ENCODE measurements at regions not wholly inside any gene's neighbourhood (a gene's known extent, or its start where the extent isn't known, plus 50 kb on each side); places are given as distances from the start of the nearest gene placed in this dataset.

GRCh38 chr18:10009321-10010144 is 95.7 kb downstream of the VAPA start:
- no peak overlapping the region for H3K4me3 Mint-ChIP-seq
- no peak overlapping the region for H3K27ac Mint-ChIP-seq
- ATAC-seq (replicated peaks in 1 of 2): no peak

GRCh38 chr18:10010611-10011015 is 96.8 kb downstream of the VAPA start:
- H3K27ac Mint-ChIP-seq: no peak overlapping the region

More at GRCh38 chr18:10009321-10010144, 95.7 kb downstream of the VAPA start:
- DNase-seq: no peak
- H3K36me3 Mint-ChIP-seq (ENCODE audit: insufficient read depth in 2 of 2): no peaks in the 10 kb centered on the region
- no peaks in the 10 kb centered on the region for H3K4me1 Mint-ChIP-seq (ENCODE audit: low read depth)
- no peaks in the 10 kb centered on the region for H3K27me3 Mint-ChIP-seq (ENCODE audit: low read depth)
- H3K9me3 Mint-ChIP-seq: no peaks in the 10 kb centered on the region

GRCh38 chr18:10011061-10011460 is 97.2 kb downstream of the VAPA start:
- Mint-ChIP-seq H3K36me3 (ENCODE audit: insufficient read depth in 2 of 2) (no peaks in the 10 kb centered on the region), H3K4me3 (no peak overlapping the region), H3K4me1 (ENCODE audit: low read depth) (no peaks in the 10 kb centered on the region), H3K9me3 (no peaks in the 10 kb centered on the region), H3K27me3 (ENCODE audit: low read depth) (no peaks in the 10 kb centered on the region), H3K27ac (no peak overlapping the region)
- no peak for ATAC-seq (replicated peaks in 1 of 2)
- DNase-seq: no peak

More at GRCh38 chr18:10010611-10011015, 96.8 kb downstream of the VAPA start:
- Mint-ChIP-seq H3K27me3 (ENCODE audit: low read depth) (no peaks in the 10 kb centered on the region), H3K36me3 (ENCODE audit: insufficient read depth in 2 of 2) (no peaks in the 10 kb centered on the region), H3K4me1 (ENCODE audit: low read depth) (no peaks in the 10 kb centered on the region), H3K4me3 (no peak overlapping the region), H3K9me3 (no peaks in the 10 kb centered on the region)
- ATAC-seq (replicated peaks in 1 of 2) (no peak), DNase-seq (no peak)

GRCh38 chr18:10011751-10012150 is 97.9 kb downstream of the VAPA start:
- no peak overlapping the region for H3K27ac Mint-ChIP-seq
- H3K9me3 Mint-ChIP-seq: no peaks in the 10 kb centered on the region
- no peaks in the 10 kb centered on the region for H3K27me3 Mint-ChIP-seq (ENCODE audit: low read depth)
- ATAC-seq (replicated peaks in 1 of 2): no peak
- H3K4me1 Mint-ChIP-seq (ENCODE audit: low read depth): no peaks in the 10 kb centered on the region
- H3K36me3 Mint-ChIP-seq (ENCODE audit: insufficient read depth in 2 of 2): no peaks in the 10 kb centered on the region
- DNase-seq: no peak
- no peak overlapping the region for H3K4me3 Mint-ChIP-seq

- ATAC-seq (replicated peaks in 1 of 2) (no peak), DNase-seq (no peak)
- Mint-ChIP-seq H3K4me1 (ENCODE audit: low read depth) (no peaks in the 10 kb centered on the region), H3K36me3 (ENCODE audit: insufficient read depth in 2 of 2) (no peaks in the 10 kb centered on the region), H3K4me3 (no peak overlapping the region), H3K9me3 (no peaks in the 10 kb centered on the region), H3K27ac (no peak overlapping the region), H3K27me3 (ENCODE audit: low read depth) (no peaks in the 10 kb centered on the region)
Observed at GRCh38 chr18:10012526-10012925, 98.7 kb downstream of the VAPA start.

- no peak overlapping the region for H3K27ac Mint-ChIP-seq
- no peak for ATAC-seq (replicated peaks in 1 of 2)
Observed at GRCh38 chr18:10013621-10014543, 100.1 kb downstream of the VAPA start.

GRCh38 chr18:10015288-10015701 is 101.5 kb downstream of the VAPA start:
- H3K4me3 Mint-ChIP-seq: no peak overlapping the region
- H3K4me1 Mint-ChIP-seq (ENCODE audit: low read depth): no peaks in the 10 kb centered on the region
- DNase-seq (no peak), ATAC-seq (replicated peaks in 1 of 2) (no peak)
- H3K36me3 Mint-ChIP-seq (ENCODE audit: insufficient read depth in 2 of 2): no peaks in the 10 kb centered on the region
- no peaks in the 10 kb centered on the region for H3K9me3 Mint-ChIP-seq
- H3K27ac Mint-ChIP-seq: no peak overlapping the region
- H3K27me3 Mint-ChIP-seq (ENCODE audit: low read depth): no peaks in the 10 kb centered on the region

More at GRCh38 chr18:10013621-10014543, 100.1 kb downstream of the VAPA start:
- no peak for DNase-seq
- Mint-ChIP-seq H3K4me1 (ENCODE audit: low read depth) (no peaks in the 10 kb centered on the region), H3K27me3 (ENCODE audit: low read depth) (no peaks in the 10 kb centered on the region), H3K4me3 (no peak overlapping the region), H3K36me3 (ENCODE audit: insufficient read depth in 2 of 2) (no peaks in the 10 kb centered on the region), H3K9me3 (no peaks in the 10 kb centered on the region)

- Mint-ChIP-seq H3K4me1 (ENCODE audit: low read depth) (no peaks in the 10 kb centered on the region), H3K27ac (no peak overlapping the region), H3K36me3 (ENCODE audit: insufficient read depth in 2 of 2) (no peaks in the 10 kb centered on the region), H3K9me3 (no peaks in the 10 kb centered on the region), H3K27me3 (ENCODE audit: low read depth) (no peaks in the 10 kb centered on the region), H3K4me3 (no peak overlapping the region)
- ATAC-seq (replicated peaks in 1 of 2) (no peak), DNase-seq (no peak)
Observed at GRCh38 chr18:10015941-10016819, 102.4 kb downstream of the VAPA start.

- DNase-seq (no peak), ATAC-seq (replicated peaks in 1 of 2) (no peak)
- no peaks in the 10 kb centered on the region for H3K27me3 Mint-ChIP-seq (ENCODE audit: low read depth)
- H3K4me1 Mint-ChIP-seq (ENCODE audit: low read depth): no peaks in the 10 kb centered on the region
- no peak overlapping the region for H3K27ac Mint-ChIP-seq
- H3K36me3 Mint-ChIP-seq (ENCODE audit: insufficient read depth in 2 of 2): no peaks in the 10 kb centered on the region
- H3K9me3 Mint-ChIP-seq: no peaks in the 10 kb centered on the region
- no peak overlapping the region for H3K4me3 Mint-ChIP-seq
Observed at GRCh38 chr18:10017043-10017442, 103.2 kb downstream of the VAPA start.

GRCh38 chr18:10018289-10018688 is 104.5 kb downstream of the VAPA start:
- Mint-ChIP-seq H3K27me3 (ENCODE audit: low read depth) (no peaks in the 10 kb centered on the region), H3K9me3 (no peaks in the 10 kb centered on the region), H3K36me3 (ENCODE audit: insufficient read depth in 2 of 2) (no peaks in the 10 kb centered on the region), H3K4me1 (ENCODE audit: low read depth) (no peaks in the 10 kb centered on the region), H3K27ac (no peak overlapping the region), H3K4me3 (no peak overlapping the region)
- DNase-seq (no peak), ATAC-seq (replicated peaks in 1 of 2) (no peak)

GRCh38 chr18:10020171-10020570 is 106.4 kb downstream of the VAPA start:
- DNase-seq (no peak), ATAC-seq (replicated peaks in 1 of 2) (no peak)
- Mint-ChIP-seq H3K27ac (no peak overlapping the region), H3K9me3 (no peaks in the 10 kb centered on the region), H3K4me3 (no peak overlapping the region), H3K36me3 (ENCODE audit: insufficient read depth in 2 of 2) (no peaks in the 10 kb centered on the region), H3K27me3 (ENCODE audit: low read depth) (no peaks in the 10 kb centered on the region), H3K4me1 (ENCODE audit: low read depth) (no peaks in the 10 kb centered on the region)

GRCh38 chr18:10022365-10022764 is 108.5 kb downstream of the VAPA start:
- H3K4me1 Mint-ChIP-seq (ENCODE audit: low read depth): no peaks in the 10 kb centered on the region
- H3K27me3 Mint-ChIP-seq (ENCODE audit: low read depth): no peaks in the 10 kb centered on the region
- H3K27ac Mint-ChIP-seq: no peak overlapping the region
- H3K9me3 Mint-ChIP-seq: no peaks in the 10 kb centered on the region
- no peaks in the 10 kb centered on the region for H3K36me3 Mint-ChIP-seq (ENCODE audit: insufficient read depth in 2 of 2)
- DNase-seq: no peak
- ATAC-seq (replicated peaks in 1 of 2): no peak
- no peak overlapping the region for H3K4me3 Mint-ChIP-seq

Measured in activated T-cell treated with anti-CD3 and anti-CD28 coated beads, Interleukin-2, amount 50 U/mL, for 72 hours (primary cell).